ENCODE measurements at regions not wholly inside any gene's neighbourhood (a gene's known extent, or its start where the extent isn't known, plus 50 kb on each side); places are given as distances from the start of the nearest gene placed in this dataset.

GRCh38 chr20:21564127-21564773, 50.4 kb upstream of the NKX2-2 start:
- Mint-ChIP-seq H3K27ac (no peak overlapping the region), H3K4me1 (ENCODE audit: low read depth) (no peaks in the 10 kb centered on the region), H3K27me3 (peaks cover 26% of the 10 kb centered on the region), H3K36me3 (ENCODE audit: low read depth) (no peaks in the 10 kb centered on the region), H3K4me3 (no peak overlapping the region), H3K9me3 (peaks cover 2% of the 10 kb centered on the region)

Data from stimulated activated naive CD8-positive, alpha-beta T cell treated with anti-CD3 and anti-CD28 coated beads, Interleukin-15, Interleukin-2, amounts not matched to agents 100 ng/mL and 50 ng/mL, for 24 hours (primary cell).